Parathyroid adenoma (tissue), 2 donors: ENCODE measurements at regions not wholly inside any gene's neighbourhood (a gene's known extent, or its start where the extent isn't known, plus 50 kb on each side); places are given as distances from the start of the nearest gene placed in this dataset.
"Not testable (repeated sequence)": the region's sequence is repeated elsewhere in the genome, so short reads cannot be mapped to it uniquely, and the experiment has no call there.

Source experiments
- H2AFZ ChIP-seq: fragments of 300-600 bp; sonication (generic); one replicate; pipeline ENCODE4 v1.7.0; 2017; ENCODE audit warnings: antibody characterized with exemption, mild to moderate bottlenecking
- H3K27ac ChIP-seq: fragments of 300-600 bp; sonication (generic); one replicate; pipeline ENCODE4 v1.7.0; 2017
- H3K27me3 ChIP-seq: fragments of 300-600 bp; sonication (generic); one replicate; pipeline ENCODE4 v1.7.0; 2017; ENCODE audit warnings: low read length; ENCODE audit not compliant: control insufficient read depth, insufficient read depth
- H3K36me3 ChIP-seq: fragments of 300-600 bp; sonication (generic); one replicate; pipeline ENCODE4 v1.7.0; 2017; ENCODE audit warnings: low read length; ENCODE audit not compliant: control insufficient read depth, insufficient read depth
- H3K4me1 ChIP-seq: fragments of 300-600 bp; sonication (generic); one replicate; pipeline ENCODE4 v1.7.0; 2017; ENCODE audit warnings: control low read depth
- H3K4me2 ChIP-seq: fragments of 300-600 bp; sonication (generic); one replicate; pipeline ENCODE4 v1.7.0; 2017; ENCODE audit warnings: low read length
- H3K4me3 ChIP-seq: fragments of 300-600 bp; sonication (generic); one replicate; pipeline ENCODE4 v1.7.0; 2017; ENCODE audit warnings: low read depth, low read length
- H3K79me2 ChIP-seq: fragments of 300-600 bp; sonication (generic); one replicate; pipeline ENCODE4 v1.7.0; 2017; ENCODE audit warnings: control low read depth
- H3K9ac ChIP-seq: fragments of 300-600 bp; sonication (generic); one replicate; pipeline ENCODE4 v1.7.0; 2017; ENCODE audit warnings: mild to moderate bottlenecking
- H3K9me3 ChIP-seq: fragments of 300-600 bp; sonication (generic); one replicate; pipeline ENCODE4 v1.7.0; 2017; ENCODE audit warnings: low read length; ENCODE audit not compliant: control insufficient read depth
- TF ChIP-seq, protein P1 (sequence below): fragments of 300-600 bp; sonication (generic); IDR thresholded peaks from one replicate; pipeline ENCODE4 v1.7.0; 2017; ENCODE audit warnings: antibody characterized with exemption, mild to moderate bottlenecking
- donor health status: primary hyperparathyroidism.

DNA sequence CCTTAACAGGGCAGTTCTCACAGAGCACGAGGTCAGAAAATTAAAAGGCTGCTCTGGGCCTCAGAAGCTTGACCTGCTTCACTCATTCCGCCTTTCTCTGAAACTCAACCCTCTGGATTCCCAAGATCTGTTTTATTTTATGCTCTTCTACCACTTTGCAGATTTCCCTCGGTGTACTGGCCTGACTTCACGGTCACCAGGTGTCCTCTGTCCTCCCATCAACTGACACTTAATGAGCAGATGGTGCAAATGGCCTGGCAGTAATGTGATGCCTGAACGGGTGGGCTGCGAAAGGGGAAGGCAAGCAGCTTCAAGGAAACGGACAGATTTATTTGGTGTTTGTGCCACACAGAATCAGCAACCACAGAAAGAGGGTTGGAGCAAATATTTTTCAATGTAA, 169.7 kb upstream of the TFAP2D start:
- TF ChIP-seq, protein P1, sequence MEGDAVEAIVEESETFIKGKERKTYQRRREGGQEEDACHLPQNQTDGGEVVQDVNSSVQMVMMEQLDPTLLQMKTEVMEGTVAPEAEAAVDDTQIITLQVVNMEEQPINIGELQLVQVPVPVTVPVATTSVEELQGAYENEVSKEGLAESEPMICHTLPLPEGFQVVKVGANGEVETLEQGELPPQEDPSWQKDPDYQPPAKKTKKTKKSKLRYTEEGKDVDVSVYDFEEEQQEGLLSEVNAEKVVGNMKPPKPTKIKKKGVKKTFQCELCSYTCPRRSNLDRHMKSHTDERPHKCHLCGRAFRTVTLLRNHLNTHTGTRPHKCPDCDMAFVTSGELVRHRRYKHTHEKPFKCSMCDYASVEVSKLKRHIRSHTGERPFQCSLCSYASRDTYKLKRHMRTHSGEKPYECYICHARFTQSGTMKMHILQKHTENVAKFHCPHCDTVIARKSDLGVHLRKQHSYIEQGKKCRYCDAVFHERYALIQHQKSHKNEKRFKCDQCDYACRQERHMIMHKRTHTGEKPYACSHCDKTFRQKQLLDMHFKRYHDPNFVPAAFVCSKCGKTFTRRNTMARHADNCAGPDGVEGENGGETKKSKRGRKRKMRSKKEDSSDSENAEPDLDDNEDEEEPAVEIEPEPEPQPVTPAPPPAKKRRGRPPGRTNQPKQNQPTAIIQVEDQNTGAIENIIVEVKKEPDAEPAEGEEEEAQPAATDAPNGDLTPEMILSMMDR = no peak

DNA sequence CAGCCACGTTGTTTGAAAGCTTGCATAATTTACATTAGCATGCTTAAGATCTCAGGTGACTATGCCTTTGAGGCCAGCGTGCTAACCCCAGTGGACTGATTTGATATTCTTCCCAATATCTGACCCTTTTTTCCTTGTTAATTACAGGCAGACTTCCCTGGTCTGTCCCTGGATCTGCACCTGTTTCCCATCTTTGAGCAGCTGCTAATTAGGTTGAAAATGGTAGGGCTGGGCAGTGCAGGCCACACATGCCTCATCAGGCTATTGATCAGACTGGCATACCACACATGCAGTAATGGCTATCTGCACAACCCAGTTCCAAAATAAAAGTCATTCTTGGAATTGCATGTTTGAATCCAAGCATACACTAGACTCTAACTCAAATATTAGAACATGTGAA, 164.3 kb upstream of the TFAP2D start:
- Histone ChIP-seq H3K79me2 (no peaks in the 10 kb centered on the region), H3K4me3 (no peak overlapping the region), H3K27ac (no peak overlapping the region), H3K27me3 (no peaks in the 10 kb centered on the region), H3K9me3 (no peaks in the 10 kb centered on the region), H3K9ac (no peak overlapping the region), H2AFZ (no peak overlapping the region), H3K4me2 (no peak overlapping the region), H3K36me3 (no peaks in the 10 kb centered on the region), H3K4me1 (no peaks in the 10 kb centered on the region)
- TF ChIP-seq, protein P1 = no peak

More for the DNA sequence above, 169.7 kb upstream of the TFAP2D start:
- Histone ChIP-seq H2AFZ (no peak overlapping the region), H3K4me2 (no peak overlapping the region), H3K9me3 (no peaks in the 10 kb centered on the region), H3K9ac (no peak overlapping the region), H3K4me3 (no peak overlapping the region), H3K4me1 (no peaks in the 10 kb centered on the region), H3K79me2 (no peaks in the 10 kb centered on the region), H3K27ac (no peak overlapping the region), H3K27me3 (no peaks in the 10 kb centered on the region), H3K36me3 (no peaks in the 10 kb centered on the region)

DNA sequence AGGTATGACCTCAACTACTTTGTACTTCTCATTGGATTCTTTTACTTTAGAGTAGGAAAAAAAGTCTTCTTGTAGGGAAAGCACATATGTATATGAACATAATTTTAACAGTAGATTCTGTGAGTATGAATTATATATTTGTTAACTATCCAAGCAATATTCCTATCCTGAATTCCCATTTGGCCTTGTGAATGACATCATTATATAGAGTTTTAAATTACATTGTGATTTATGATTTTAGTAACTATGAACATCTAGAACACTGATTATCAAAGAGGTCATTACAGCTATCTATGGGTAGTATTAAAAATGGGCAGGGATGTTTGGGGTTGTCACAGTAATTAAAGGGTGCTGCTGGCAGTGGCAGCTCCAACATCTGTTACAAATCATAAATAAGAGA, 163.9 kb upstream of the TFAP2D start:
- Histone ChIP-seq H3K9ac (no peak overlapping the region), H3K27me3 (no peaks in the 10 kb centered on the region), H3K27ac (no peak overlapping the region), H3K79me2 (no peaks in the 10 kb centered on the region), H2AFZ (no peak overlapping the region), H3K4me1 (no peaks in the 10 kb centered on the region), H3K4me2 (no peak overlapping the region), H3K9me3 (no peaks in the 10 kb centered on the region), H3K4me3 (no peak overlapping the region), H3K36me3 (no peaks in the 10 kb centered on the region)
- TF ChIP-seq, protein P1 = no peak

DNA sequence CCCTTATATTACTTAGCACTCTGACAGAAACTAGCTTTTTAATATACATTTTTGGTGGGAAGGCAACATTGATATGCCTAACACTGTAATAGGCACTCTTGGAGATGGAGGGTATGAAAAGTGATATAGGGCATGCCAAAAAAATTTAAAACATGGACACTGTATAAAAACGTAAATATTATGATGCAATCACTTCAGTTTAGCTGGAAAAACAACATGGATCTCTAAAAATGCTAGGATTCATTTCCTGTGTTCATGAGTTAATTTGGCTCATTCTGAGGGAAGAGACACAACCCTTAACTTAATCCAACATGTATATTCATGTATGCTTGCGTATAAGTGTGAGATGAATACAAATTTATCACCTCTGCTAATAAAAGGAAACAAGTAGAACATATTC, 157.3 kb upstream of the TFAP2D start:
- Histone ChIP-seq H2AFZ (no peak overlapping the region), H3K27ac (no peak overlapping the region), H3K36me3 (no peaks in the 10 kb centered on the region), H3K79me2 (no peaks in the 10 kb centered on the region), H3K4me1 (no peaks in the 10 kb centered on the region), H3K9me3 (no peaks in the 10 kb centered on the region), H3K4me2 (no peak overlapping the region), H3K9ac (no peak overlapping the region), H3K4me3 (no peak overlapping the region), H3K27me3 (no peaks in the 10 kb centered on the region)
- TF ChIP-seq, protein P1 = no peak

DNA sequence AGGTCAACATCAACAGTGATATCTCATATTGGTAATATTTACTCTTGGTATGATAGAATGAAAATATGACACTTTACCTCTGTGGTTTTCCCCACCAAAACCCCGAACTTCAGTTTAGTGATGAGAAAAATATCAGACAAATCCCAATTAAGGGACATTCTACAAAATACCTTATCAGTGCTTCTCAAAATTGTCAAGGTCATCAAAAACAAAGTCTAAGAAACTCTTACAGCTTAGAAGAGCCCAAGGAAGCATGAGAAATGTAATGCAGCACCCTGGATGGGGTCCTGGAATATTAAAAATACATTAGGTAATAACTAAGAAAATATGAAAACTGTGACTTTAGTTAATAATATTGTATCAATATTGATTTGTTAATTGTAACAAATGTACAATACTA, 148.3 kb upstream of the TFAP2D start:
- TF ChIP-seq, protein P1 = no peak
- Histone ChIP-seq H2AFZ (no peak overlapping the region), H3K9me3 (no peaks in the 10 kb centered on the region), H3K79me2 (no peaks in the 10 kb centered on the region), H3K27me3 (no peaks in the 10 kb centered on the region), H3K9ac (no peak overlapping the region), H3K4me2 (no peak overlapping the region), H3K36me3 (no peaks in the 10 kb centered on the region), H3K4me3 (no peak overlapping the region), H3K27ac (no peak overlapping the region), H3K4me1 (no peaks in the 10 kb centered on the region)

DNA sequence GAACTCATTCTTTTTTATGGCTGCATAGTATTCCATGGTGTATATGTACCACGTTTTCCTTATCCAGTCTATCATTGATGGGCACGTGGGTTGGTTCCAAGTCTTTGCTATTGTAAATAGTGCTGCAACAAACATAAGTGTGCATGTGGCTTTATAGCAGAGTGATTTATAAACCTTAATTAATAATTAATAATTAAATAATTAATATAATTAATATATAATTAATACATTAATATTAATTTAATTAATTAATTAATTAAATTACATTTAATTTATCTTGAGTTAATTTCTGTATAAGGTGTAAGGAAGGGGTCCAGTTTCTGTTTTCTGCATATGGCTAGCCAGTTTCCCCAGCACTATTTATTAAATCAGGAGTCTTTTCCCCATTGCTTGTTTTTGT, 142.1 kb upstream of the TFAP2D start:
- not testable (repeated sequence) for H3K27me3 ChIP-seq, H2AFZ ChIP-seq, H3K36me3 ChIP-seq, H3K4me2 ChIP-seq, H3K27ac ChIP-seq, H3K9me3 ChIP-seq, H3K9ac ChIP-seq, H3K4me3 ChIP-seq, H3K79me2 ChIP-seq, H3K4me1 ChIP-seq
